ENCODE measurements at regions not wholly inside any gene's neighbourhood (a gene's known extent, or its start where the extent isn't known, plus 50 kb on each side); places are given as distances from the start of the nearest gene placed in this dataset.

- no peaks in the 10 kb centered on the region for H3K36me3 Mint-ChIP-seq (ENCODE audit: low read depth)
- peaks cover 24% of the 10 kb centered on the region for H3K4me1 Mint-ChIP-seq
- TF ChIP-seq CTCF (IDR thresholded peaks at IDR 0.05; ENCODE audit: unreplicated experiment in 3 of 3), result no peak
- H3K27ac Mint-ChIP-seq, result peak overlapping the region in 1 of 3 experiments; percentile 31
- H3K9me3 Mint-ChIP-seq, result no peaks in the 10 kb centered on the region
- H3K4me3 Mint-ChIP-seq, result no peak overlapping the region
- H3K27me3 Mint-ChIP-seq (ENCODE audit: low read depth), result peaks cover 10% of the 10 kb centered on the region
These were observed 145.6 kb upstream of the NPY start for GRCh38 chr7:24138343-24138742.

- Mint-ChIP-seq H3K36me3 (ENCODE audit: low read depth) (no peaks in the 10 kb centered on the region), H3K4me1 (peaks cover 24% of the 10 kb centered on the region), H3K4me3 (no peak overlapping the region), H3K9me3 (no peaks in the 10 kb centered on the region), H3K27ac (no peak overlapping the region), H3K27me3 (ENCODE audit: low read depth) (peaks cover 10% of the 10 kb centered on the region)
- no peak for TF ChIP-seq CTCF (IDR thresholded peaks at IDR 0.05; ENCODE audit: unreplicated experiment in 3 of 3)
These were observed 144.0 kb upstream of the NPY start for GRCh38 chr7:24140001-24140400.

GRCh38 chr7:24141874-24142509 is 142.0 kb upstream of the NPY start:
- H3K27me3 Mint-ChIP-seq (ENCODE audit: low read depth), result peaks cover 10% of the 10 kb centered on the region
- no peak overlapping the region for H3K4me3 Mint-ChIP-seq
- H3K4me1 Mint-ChIP-seq, result peaks cover 24% of the 10 kb centered on the region
- H3K9me3 Mint-ChIP-seq, result no peaks in the 10 kb centered on the region
- no peak for TF ChIP-seq CTCF (IDR thresholded peaks at IDR 0.05; ENCODE audit: unreplicated experiment in 3 of 3)
- H3K27ac Mint-ChIP-seq, result no peak overlapping the region
- no peaks in the 10 kb centered on the region for H3K36me3 Mint-ChIP-seq (ENCODE audit: low read depth)

- H3K27ac Mint-ChIP-seq, result no peak overlapping the region
- peaks cover 13% of the 10 kb centered on the region for H3K27me3 Mint-ChIP-seq (ENCODE audit: low read depth)
- H3K4me1 Mint-ChIP-seq, result peaks cover 20% of the 10 kb centered on the region
- H3K36me3 Mint-ChIP-seq (ENCODE audit: low read depth), result no peaks in the 10 kb centered on the region
- TF ChIP-seq CTCF (IDR thresholded peaks at IDR 0.05; ENCODE audit: unreplicated experiment in 3 of 3), result no peak
- no peak overlapping the region for H3K4me3 Mint-ChIP-seq
- peaks cover 3% of the 10 kb centered on the region for H3K9me3 Mint-ChIP-seq
These were observed 140.4 kb upstream of the NPY start for GRCh38 chr7:24143547-24143946.

GRCh38 chr7:24151944-24152343 is 132.0 kb upstream of the NPY start:
- H3K27ac Mint-ChIP-seq, result no peak overlapping the region
- no peak overlapping the region for H3K4me3 Mint-ChIP-seq
- TF ChIP-seq CTCF (IDR thresholded peaks at IDR 0.05; ENCODE audit: unreplicated experiment in 3 of 3), result no peak
- peaks cover 23% of the 10 kb centered on the region for H3K9me3 Mint-ChIP-seq
- peaks cover 13% of the 10 kb centered on the region for H3K4me1 Mint-ChIP-seq
- H3K27me3 Mint-ChIP-seq (ENCODE audit: low read depth), result peaks cover 3% of the 10 kb centered on the region
- no peaks in the 10 kb centered on the region for H3K36me3 Mint-ChIP-seq (ENCODE audit: low read depth)

- TF ChIP-seq CTCF (IDR thresholded peaks at IDR 0.05; ENCODE audit: unreplicated experiment in 3 of 3), result no peak
- no peak overlapping the region for H3K27ac Mint-ChIP-seq
- peaks cover 23% of the 10 kb centered on the region for H3K9me3 Mint-ChIP-seq
- peaks cover 3% of the 10 kb centered on the region for H3K27me3 Mint-ChIP-seq (ENCODE audit: low read depth)
- H3K4me1 Mint-ChIP-seq, result peaks cover 13% of the 10 kb centered on the region
- H3K36me3 Mint-ChIP-seq (ENCODE audit: low read depth), result no peaks in the 10 kb centered on the region
- H3K4me3 Mint-ChIP-seq, result no peak overlapping the region
These were observed 131.6 kb upstream of the NPY start for GRCh38 chr7:24152356-24152755.
